LNCAP (cell line): ENCODE measurements at regions not wholly inside any gene's neighbourhood (a gene's known extent, or its start where the extent isn't known, plus 50 kb on each side); places are given as distances from the start of the nearest gene placed in this dataset.

ENCODE experiments used
- TF ChIP-seq, protein P1 (sequence below): fragments of 450-650 bp; IDR thresholded peaks from 2 replicates; pipeline ENCODE4 v1.5.1; 2017; ENCODE audit warnings: mild to moderate bottlenecking

DNA sequence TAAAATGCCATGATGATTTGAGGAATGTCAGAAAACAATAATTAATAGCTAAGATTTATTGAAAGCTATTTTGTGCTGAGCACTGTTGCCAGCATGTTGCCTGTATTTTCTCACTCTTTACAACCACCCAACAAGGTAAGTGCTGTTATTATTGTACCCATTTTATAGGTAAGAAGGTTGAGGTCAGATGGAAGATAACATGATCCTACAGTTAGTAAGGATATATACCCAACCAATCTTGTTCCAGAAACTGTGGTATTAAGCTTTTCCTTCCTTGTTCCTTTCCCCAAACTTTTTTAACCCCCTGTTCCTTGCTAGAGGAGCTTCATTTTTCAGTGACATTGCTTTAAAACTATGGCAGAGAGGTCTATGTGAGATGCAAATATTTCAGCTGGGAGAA is 738.0 kb upstream of the ZEB2 start:
- TF ChIP-seq, protein P1, sequence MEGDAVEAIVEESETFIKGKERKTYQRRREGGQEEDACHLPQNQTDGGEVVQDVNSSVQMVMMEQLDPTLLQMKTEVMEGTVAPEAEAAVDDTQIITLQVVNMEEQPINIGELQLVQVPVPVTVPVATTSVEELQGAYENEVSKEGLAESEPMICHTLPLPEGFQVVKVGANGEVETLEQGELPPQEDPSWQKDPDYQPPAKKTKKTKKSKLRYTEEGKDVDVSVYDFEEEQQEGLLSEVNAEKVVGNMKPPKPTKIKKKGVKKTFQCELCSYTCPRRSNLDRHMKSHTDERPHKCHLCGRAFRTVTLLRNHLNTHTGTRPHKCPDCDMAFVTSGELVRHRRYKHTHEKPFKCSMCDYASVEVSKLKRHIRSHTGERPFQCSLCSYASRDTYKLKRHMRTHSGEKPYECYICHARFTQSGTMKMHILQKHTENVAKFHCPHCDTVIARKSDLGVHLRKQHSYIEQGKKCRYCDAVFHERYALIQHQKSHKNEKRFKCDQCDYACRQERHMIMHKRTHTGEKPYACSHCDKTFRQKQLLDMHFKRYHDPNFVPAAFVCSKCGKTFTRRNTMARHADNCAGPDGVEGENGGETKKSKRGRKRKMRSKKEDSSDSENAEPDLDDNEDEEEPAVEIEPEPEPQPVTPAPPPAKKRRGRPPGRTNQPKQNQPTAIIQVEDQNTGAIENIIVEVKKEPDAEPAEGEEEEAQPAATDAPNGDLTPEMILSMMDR, result no peak

DNA sequence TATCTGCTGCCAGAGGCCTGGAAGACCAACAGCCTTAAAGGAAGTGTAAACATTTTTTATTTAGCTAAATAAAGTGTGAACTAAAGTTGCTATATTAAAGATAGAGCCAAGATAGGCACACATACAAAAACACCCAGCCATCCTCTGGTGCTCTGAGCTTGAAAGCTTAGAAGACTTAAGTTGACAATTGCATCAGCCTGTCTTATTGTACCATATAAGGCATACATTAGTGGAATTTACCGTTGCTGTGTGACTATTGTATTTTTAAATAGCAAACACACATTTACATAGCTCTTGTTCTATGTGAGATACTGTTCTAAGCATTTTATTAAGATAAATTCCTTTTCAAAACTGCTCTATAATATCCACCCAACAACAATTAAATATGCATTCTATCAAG is 736.6 kb upstream of the ZEB2 start:
- TF ChIP-seq, protein P1, result no peak

DNA sequence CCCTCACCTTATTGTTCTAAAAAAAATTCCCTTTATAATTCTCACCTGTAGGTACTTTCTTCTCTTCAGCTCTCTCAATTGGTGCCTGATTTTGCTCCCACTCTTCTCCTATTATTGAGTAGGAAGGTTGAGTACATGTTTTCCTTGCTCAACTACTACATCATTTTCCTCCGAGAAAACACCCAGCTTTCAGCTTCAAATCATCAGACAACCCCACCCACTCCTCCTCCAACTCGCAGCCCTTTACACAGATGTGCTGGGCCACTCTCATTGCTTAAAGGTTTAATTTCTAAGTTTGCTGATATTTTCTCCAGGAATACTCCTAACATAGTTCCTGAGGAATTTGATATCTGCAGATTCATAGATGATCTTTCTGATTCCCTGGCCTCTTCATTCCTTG is 734.4 kb upstream of the ZEB2 start:
- TF ChIP-seq, protein P1, result no peak

DNA sequence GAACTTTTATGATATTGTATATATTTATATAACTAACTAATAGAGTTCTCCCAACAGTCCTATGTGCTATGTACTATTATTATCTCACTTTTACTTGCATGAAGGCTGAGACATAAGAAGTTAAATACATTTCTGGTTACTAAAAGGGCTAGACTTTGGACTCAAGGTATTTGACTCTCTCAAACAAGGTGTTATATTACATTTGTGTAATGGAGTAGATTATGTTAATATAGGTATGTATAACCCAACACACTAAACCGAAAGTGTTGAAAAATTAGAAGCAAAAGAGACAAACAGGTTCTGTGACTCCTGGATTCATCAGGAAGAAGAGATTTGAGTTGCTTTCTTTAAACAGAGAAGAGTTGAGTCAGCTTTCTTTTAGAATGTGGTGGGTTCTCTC is 733.6 kb upstream of the ZEB2 start:
- TF ChIP-seq, protein P1, result no peak

DNA sequence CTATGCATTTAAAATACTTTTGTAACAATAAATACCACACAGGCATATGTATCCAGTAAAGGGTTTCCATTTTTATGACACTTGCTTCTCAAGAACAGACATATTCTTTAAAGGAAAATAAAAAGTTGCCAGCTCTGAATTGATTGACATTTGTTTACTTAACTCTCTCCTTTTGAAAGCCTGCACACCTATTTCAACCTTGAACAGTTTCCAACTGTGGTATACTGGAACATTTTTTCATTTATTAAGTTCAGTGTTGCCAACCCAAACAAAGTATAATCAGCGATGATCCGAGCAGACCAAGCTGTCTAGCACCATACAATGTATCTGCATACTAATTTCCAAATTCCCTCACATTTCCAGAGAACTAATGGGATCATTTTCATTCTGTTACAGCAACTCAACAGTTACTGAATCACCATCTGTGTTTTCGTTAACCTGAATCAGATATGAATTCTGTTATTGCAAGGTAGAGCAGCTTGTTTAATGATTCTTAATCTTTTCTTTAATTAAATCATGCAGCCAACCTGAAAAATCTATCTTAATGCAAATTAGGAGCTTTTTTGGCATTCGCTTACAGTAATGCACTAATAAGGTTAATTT is 725.5 kb upstream of the ZEB2 start:
- TF ChIP-seq, protein P1, result no peak

DNA sequence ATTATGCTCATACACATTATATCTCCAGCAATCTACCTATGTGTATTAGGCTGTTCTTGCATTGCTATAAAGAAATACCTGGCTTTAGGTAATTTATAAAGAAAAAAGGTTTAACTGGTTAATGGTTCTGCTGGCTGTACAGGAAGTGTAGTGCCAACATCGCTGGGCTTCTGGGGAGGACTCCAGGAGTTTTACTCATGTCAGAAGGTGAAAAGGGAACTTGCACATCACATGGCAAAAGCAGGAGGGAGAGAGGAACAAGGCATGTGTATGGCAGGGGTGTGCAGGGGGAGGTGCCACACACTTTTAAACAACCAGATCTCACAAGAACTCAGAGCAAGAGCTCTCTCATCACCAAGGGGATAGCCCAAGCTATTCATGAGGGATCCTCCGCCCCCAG is 715.4 kb upstream of the ZEB2 start:
- TF ChIP-seq, protein P1, result no peak

DNA sequence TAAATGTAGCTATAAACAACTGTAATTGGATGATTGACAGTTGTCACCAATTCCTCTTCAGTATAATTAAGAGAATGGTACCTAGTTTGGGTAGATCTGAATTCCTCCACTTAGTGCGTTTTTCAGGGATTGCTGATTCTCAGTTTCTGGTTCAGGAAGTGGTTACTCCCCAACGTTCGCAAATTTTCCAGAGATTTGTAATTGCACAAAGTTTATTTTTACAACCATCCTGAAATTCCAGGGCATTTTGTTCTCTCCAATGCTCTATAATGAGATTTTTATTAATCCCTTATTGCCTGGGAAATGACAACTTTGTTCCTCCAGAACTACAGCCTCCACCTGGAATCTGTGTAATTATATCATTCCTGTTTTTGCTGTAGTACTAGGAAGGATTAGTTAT is 710.6 kb upstream of the ZEB2 start:
- TF ChIP-seq, protein P1, result no peak

DNA sequence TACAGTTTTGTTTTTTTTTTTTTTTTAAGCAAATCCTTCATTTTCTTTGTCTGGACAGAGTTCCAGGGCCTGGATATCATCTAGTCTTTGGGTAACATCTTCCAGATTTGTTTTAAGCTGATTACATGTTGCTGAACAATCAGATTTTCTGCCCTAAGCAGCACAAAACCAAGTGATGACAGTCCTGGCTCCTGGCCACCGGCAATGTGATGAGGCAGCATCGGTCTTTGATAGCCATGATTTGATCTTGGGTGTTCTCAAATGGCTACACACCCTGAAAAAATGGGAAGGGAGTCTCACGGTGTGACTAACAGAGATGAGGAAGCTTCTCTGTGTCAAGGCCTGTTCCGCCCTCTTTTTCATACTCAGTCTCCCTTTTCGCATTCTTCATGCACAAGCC is 708.6 kb upstream of the ZEB2 start:
- TF ChIP-seq, protein P1, result no peak
